ENCODE measurements at regions not wholly inside any gene's neighbourhood (a gene's known extent, or its start where the extent isn't known, plus 50 kb on each side); places are given as distances from the start of the nearest gene placed in this dataset.

DNA sequence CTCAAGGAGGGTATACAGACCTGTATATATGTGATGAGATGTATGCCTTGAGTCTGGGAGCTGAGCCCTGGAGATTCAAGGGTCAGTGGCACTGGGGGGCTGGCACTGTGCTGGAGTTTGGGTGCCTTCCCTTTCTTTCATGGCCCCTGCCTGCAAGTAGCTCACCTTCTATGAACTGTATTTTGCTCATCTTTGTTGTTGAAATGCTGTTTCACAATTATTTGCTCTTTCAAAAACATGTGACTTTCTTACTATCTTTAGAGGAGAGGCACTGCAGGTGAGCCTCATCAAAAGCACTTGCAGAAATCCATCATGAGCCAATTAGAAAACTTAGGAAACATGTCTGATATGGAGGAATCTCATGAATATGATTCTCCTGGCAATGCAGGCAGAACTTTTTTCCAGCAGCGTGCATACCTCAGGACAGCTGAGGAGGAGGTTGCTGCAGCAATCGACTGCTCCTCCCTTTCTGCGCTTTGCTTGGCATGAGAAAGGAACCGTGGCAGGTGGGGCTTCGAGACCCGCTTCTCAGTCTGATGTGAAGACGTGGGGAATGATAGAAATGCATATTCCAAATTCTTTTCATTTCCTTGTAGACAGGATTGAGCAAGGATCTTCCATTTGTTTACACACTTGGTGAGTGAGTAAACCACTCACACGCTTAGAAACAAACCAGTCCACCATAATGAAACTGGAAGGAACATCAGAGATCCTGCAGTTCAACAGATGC, 178.4 kb upstream of the E2F8 start:
- TF ChIP-seq FOXP2 (optimal IDR thresholded peaks at IDR 0.05; ENCODE audit: borderline replicate concordance, extremely low read depth, extremely low read length, insufficient read depth), result no peak
- TF ChIP-seq, protein P1, sequence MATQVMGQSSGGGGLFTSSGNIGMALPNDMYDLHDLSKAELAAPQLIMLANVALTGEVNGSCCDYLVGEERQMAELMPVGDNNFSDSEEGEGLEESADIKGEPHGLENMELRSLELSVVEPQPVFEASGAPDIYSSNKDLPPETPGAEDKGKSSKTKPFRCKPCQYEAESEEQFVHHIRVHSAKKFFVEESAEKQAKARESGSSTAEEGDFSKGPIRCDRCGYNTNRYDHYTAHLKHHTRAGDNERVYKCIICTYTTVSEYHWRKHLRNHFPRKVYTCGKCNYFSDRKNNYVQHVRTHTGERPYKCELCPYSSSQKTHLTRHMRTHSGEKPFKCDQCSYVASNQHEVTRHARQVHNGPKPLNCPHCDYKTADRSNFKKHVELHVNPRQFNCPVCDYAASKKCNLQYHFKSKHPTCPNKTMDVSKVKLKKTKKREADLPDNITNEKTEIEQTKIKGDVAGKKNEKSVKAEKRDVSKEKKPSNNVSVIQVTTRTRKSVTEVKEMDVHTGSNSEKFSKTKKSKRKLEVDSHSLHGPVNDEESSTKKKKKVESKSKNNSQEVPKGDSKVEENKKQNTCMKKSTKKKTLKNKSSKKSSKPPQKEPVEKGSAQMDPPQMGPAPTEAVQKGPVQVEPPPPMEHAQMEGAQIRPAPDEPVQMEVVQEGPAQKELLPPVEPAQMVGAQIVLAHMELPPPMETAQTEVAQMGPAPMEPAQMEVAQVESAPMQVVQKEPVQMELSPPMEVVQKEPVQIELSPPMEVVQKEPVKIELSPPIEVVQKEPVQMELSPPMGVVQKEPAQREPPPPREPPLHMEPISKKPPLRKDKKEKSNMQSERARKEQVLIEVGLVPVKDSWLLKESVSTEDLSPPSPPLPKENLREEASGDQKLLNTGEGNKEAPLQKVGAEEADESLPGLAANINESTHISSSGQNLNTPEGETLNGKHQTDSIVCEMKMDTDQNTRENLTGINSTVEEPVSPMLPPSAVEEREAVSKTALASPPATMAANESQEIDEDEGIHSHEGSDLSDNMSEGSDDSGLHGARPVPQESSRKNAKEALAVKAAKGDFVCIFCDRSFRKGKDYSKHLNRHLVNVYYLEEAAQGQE (IDR thresholded peaks at IDR 0.05; ENCODE audit: insufficient read depth in 1 of 2, low read depth in 2 of 2, low read length in 2 of 2), result no peak
- no peak for TF ChIP-seq TAF1 (IDR thresholded peaks at IDR 0.05; ENCODE audit: borderline replicate concordance, insufficient read depth, low read length)
- no peak for TF ChIP-seq POLR2AphosphoS5 (IDR thresholded peaks at IDR 0.05; ENCODE audit: low read depth, low read length)
- no peak for TF ChIP-seq SIN3A (IDR thresholded peaks at IDR 0.05; ENCODE audit: borderline replicate concordance, insufficient read depth, low read length)

DNA sequence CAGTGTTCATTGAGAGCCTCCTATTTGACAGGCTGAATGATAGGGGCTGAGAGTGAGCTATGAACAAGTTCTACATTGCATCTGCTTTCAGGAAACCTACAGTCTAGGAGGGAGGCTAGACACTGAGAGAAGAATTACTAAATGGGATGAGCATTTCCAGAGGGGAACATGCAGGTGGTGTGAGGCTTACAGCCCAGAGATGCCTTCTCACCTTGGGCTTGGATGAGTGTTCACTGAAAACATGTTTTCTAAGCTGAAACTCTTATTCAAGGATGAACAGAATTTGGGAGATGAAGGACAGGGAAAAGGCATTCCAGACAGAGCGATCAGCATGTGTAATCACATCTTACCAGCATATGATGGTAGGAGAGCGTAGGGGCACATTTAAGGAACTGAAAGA, 177.5 kb upstream of the E2F8 start:
- TF ChIP-seq FOXP2 (optimal IDR thresholded peaks at IDR 0.05; ENCODE audit: borderline replicate concordance, extremely low read depth, extremely low read length, insufficient read depth) (no peak), SIN3A (IDR thresholded peaks at IDR 0.05; ENCODE audit: borderline replicate concordance, insufficient read depth, low read length) (no peak), TAF1 (IDR thresholded peaks at IDR 0.05; ENCODE audit: borderline replicate concordance, insufficient read depth, low read length) (no peak), POLR2AphosphoS5 (IDR thresholded peaks at IDR 0.05; ENCODE audit: low read depth, low read length) (no peak)
- TF ChIP-seq, protein P1 (IDR thresholded peaks at IDR 0.05; ENCODE audit: insufficient read depth in 1 of 2, low read depth in 2 of 2, low read length in 2 of 2), result no peak

- TF ChIP-seq TAF1 (IDR thresholded peaks at IDR 0.05; ENCODE audit: borderline replicate concordance, insufficient read depth, low read length) (no peak), FOXP2 (optimal IDR thresholded peaks at IDR 0.05; ENCODE audit: borderline replicate concordance, extremely low read depth, extremely low read length, insufficient read depth) (no peak), SIN3A (IDR thresholded peaks at IDR 0.05; ENCODE audit: borderline replicate concordance, insufficient read depth, low read length) (no peak), POLR2AphosphoS5 (IDR thresholded peaks at IDR 0.05; ENCODE audit: low read depth, low read length) (no peak)
- TF ChIP-seq, protein P1 (IDR thresholded peaks at IDR 0.05; ENCODE audit: insufficient read depth in 1 of 2, low read depth in 2 of 2, low read length in 2 of 2), result no peak
Measured at GRCh38 chr11:19410032-19410431, 169.3 kb upstream of the E2F8 start.

- TF ChIP-seq, protein P1 (IDR thresholded peaks at IDR 0.05; ENCODE audit: insufficient read depth in 1 of 2, low read depth in 2 of 2, low read length in 2 of 2), result no peak
- TF ChIP-seq FOXP2 (optimal IDR thresholded peaks at IDR 0.05; ENCODE audit: borderline replicate concordance, extremely low read depth, extremely low read length, insufficient read depth) (no peak), POLR2AphosphoS5 (IDR thresholded peaks at IDR 0.05; ENCODE audit: low read depth, low read length) (no peak), SIN3A (IDR thresholded peaks at IDR 0.05; ENCODE audit: borderline replicate concordance, insufficient read depth, low read length) (no peak), TAF1 (IDR thresholded peaks at IDR 0.05; ENCODE audit: borderline replicate concordance, insufficient read depth, low read length) (no peak)
Measured at GRCh38 chr11:19409307-19409706, 168.6 kb upstream of the E2F8 start.

All from PFSK-1 (cell line).